ENCODE measurements at regions not wholly inside any gene's neighbourhood (a gene's known extent, or its start where the extent isn't known, plus 50 kb on each side); places are given as distances from the start of the nearest gene placed in this dataset.

DNA sequence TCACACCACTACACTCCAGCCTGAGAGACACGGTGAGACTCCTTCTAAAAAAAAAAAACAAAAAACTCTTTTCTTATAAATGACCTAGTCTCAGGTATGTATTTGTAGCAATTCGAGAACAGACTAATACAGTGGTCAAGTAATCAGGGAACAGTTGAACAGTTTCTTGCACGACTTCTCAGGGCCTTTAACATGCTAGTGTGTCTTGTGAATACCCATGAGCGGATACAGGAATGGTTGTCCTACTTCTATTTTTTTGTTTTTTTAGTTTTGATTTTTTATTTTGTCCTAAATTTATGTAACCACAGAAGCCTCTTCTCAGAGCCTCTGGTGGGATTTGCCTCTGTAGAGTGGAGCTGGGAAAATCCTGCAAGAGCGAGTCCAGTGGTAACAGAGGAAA lies 71.0 kb upstream of the NANOS1 start:
- TF ChIP-seq, protein P1, sequence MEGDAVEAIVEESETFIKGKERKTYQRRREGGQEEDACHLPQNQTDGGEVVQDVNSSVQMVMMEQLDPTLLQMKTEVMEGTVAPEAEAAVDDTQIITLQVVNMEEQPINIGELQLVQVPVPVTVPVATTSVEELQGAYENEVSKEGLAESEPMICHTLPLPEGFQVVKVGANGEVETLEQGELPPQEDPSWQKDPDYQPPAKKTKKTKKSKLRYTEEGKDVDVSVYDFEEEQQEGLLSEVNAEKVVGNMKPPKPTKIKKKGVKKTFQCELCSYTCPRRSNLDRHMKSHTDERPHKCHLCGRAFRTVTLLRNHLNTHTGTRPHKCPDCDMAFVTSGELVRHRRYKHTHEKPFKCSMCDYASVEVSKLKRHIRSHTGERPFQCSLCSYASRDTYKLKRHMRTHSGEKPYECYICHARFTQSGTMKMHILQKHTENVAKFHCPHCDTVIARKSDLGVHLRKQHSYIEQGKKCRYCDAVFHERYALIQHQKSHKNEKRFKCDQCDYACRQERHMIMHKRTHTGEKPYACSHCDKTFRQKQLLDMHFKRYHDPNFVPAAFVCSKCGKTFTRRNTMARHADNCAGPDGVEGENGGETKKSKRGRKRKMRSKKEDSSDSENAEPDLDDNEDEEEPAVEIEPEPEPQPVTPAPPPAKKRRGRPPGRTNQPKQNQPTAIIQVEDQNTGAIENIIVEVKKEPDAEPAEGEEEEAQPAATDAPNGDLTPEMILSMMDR (IDR thresholded peaks at IDR 0.05): no peak
- no peak for TF ChIP-seq POLR2AphosphoS5 (IDR thresholded peaks at IDR 0.05)
- no peak for TF ChIP-seq POLR2A (IDR thresholded peaks at IDR 0.05)

All from stomach (tissue), 4 donors.